ENCODE measurements at regions not wholly inside any gene's neighbourhood (a gene's known extent, or its start where the extent isn't known, plus 50 kb on each side); places are given as distances from the start of the nearest gene placed in this dataset.

GRCh38 chr5:147084702-147085101 is 150.1 kb upstream of the STK32A start:
- no peaks in the 10 kb centered on the region for H3K36me3 Mint-ChIP-seq (ENCODE audit: unreplicated experiment)
- H3K9me3 Mint-ChIP-seq (ENCODE audit: unreplicated experiment), result no peaks in the 10 kb centered on the region
- no peak overlapping the region for H3K27ac Mint-ChIP-seq (ENCODE audit: unreplicated experiment)
- TF ChIP-seq, protein P1, sequence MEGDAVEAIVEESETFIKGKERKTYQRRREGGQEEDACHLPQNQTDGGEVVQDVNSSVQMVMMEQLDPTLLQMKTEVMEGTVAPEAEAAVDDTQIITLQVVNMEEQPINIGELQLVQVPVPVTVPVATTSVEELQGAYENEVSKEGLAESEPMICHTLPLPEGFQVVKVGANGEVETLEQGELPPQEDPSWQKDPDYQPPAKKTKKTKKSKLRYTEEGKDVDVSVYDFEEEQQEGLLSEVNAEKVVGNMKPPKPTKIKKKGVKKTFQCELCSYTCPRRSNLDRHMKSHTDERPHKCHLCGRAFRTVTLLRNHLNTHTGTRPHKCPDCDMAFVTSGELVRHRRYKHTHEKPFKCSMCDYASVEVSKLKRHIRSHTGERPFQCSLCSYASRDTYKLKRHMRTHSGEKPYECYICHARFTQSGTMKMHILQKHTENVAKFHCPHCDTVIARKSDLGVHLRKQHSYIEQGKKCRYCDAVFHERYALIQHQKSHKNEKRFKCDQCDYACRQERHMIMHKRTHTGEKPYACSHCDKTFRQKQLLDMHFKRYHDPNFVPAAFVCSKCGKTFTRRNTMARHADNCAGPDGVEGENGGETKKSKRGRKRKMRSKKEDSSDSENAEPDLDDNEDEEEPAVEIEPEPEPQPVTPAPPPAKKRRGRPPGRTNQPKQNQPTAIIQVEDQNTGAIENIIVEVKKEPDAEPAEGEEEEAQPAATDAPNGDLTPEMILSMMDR (IDR thresholded peaks at IDR 0.05), result no peak
- no peaks in the 10 kb centered on the region for H3K4me1 Mint-ChIP-seq (ENCODE audit: unreplicated experiment)
- H3K4me3 Mint-ChIP-seq (ENCODE audit: unreplicated experiment), result no peak overlapping the region
- peaks cover 17% of the 10 kb centered on the region for H3K27me3 Mint-ChIP-seq (ENCODE audit: unreplicated experiment)
- no peak for DNase-seq (ENCODE audit: extremely low spot score, unreplicated experiment)

DNA sequence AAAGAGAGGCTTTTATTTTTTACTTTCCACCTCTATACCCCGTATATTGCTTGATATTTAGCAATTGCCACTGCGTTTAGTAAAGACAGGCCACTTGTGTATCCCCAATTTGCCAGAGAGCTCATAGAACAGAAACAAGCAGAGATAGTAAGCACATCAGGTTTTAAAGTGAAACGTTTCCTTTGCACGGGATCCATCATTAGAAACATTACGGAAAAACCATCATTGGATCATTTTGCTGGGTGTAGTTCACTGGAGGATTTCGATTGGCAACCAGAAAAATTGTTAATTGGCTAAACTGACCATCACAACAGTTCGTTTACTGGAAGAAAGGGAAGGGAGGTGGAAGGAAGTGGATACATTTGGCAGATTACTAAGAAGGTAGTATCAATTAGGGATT is 149.4 kb upstream of the STK32A start:
- no peaks in the 10 kb centered on the region for H3K36me3 Mint-ChIP-seq (ENCODE audit: unreplicated experiment)
- H3K9me3 Mint-ChIP-seq (ENCODE audit: unreplicated experiment), result no peaks in the 10 kb centered on the region
- H3K4me1 Mint-ChIP-seq (ENCODE audit: unreplicated experiment), result no peaks in the 10 kb centered on the region
- peaks cover 15% of the 10 kb centered on the region for H3K27me3 Mint-ChIP-seq (ENCODE audit: unreplicated experiment)
- no peak overlapping the region for H3K4me3 Mint-ChIP-seq (ENCODE audit: unreplicated experiment)
- DNase-seq (ENCODE audit: extremely low spot score, unreplicated experiment), result no peak
- H3K27ac Mint-ChIP-seq (ENCODE audit: unreplicated experiment), result no peak overlapping the region
- TF ChIP-seq, protein P1 (IDR thresholded peaks at IDR 0.05), result no peak

DNA sequence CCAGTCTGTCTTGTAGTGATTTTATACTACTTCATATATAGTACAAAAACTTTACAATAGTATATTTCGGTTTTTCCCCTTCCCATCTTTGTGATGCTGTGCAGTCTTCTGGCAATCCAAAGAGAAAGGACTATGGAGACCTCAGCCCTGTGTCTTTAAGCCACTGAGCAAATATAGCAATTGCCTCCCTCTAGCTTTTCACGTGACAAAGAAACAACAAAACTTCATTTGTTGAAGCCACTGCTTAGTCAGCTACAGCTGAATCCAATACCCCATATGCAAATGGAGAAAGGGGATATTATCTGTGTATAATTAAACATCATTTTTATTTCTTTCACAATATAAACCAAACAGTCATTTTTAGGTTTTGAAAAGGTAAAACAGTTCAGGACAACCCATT is 142.8 kb upstream of the STK32A start:
- H3K9me3 Mint-ChIP-seq (ENCODE audit: unreplicated experiment), result no peaks in the 10 kb centered on the region
- no peak overlapping the region for H3K4me3 Mint-ChIP-seq (ENCODE audit: unreplicated experiment)
- TF ChIP-seq, protein P1 (IDR thresholded peaks at IDR 0.05), result no peak
- H3K27ac Mint-ChIP-seq (ENCODE audit: unreplicated experiment), result no peak overlapping the region
- peaks cover 9% of the 10 kb centered on the region for H3K27me3 Mint-ChIP-seq (ENCODE audit: unreplicated experiment)
- no peaks in the 10 kb centered on the region for H3K36me3 Mint-ChIP-seq (ENCODE audit: unreplicated experiment)
- no peak for DNase-seq (ENCODE audit: extremely low spot score, unreplicated experiment)
- H3K4me1 Mint-ChIP-seq (ENCODE audit: unreplicated experiment), result no peaks in the 10 kb centered on the region

DNA sequence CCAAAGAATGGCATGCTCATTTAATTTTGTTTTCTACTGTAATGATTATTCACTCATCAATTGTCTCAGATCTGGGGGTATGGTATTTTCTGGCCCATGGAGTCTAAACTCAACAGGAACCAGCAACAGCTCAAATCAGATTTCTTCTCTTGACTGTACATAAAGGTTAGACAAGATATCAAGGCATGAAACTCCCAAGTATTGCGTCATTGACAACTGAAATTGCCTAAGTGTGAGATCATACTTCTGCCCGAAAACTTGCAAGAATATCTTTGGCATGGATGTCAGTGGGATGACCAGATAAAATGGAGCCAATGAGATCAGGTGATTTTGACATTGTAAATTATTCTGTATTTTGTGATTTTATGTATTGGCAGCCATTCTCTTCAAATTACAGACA is 141.7 kb upstream of the STK32A start:
- Mint-ChIP-seq H3K4me3 (ENCODE audit: unreplicated experiment) (no peak overlapping the region), H3K9me3 (ENCODE audit: unreplicated experiment) (no peaks in the 10 kb centered on the region), H3K27ac (ENCODE audit: unreplicated experiment) (no peak overlapping the region), H3K4me1 (ENCODE audit: unreplicated experiment) (peaks cover 3% of the 10 kb centered on the region), H3K36me3 (ENCODE audit: unreplicated experiment) (no peaks in the 10 kb centered on the region), H3K27me3 (ENCODE audit: unreplicated experiment) (peaks cover 9% of the 10 kb centered on the region)
- TF ChIP-seq, protein P1 (IDR thresholded peaks at IDR 0.05), result no peak
- DNase-seq (ENCODE audit: extremely low spot score, unreplicated experiment), result no peak

- Mint-ChIP-seq H3K27me3 (ENCODE audit: unreplicated experiment) (peaks cover 5% of the 10 kb centered on the region), H3K4me1 (ENCODE audit: unreplicated experiment) (peaks cover 10% of the 10 kb centered on the region), H3K36me3 (ENCODE audit: unreplicated experiment) (no peaks in the 10 kb centered on the region), H3K27ac (ENCODE audit: unreplicated experiment) (no peak overlapping the region), H3K9me3 (ENCODE audit: unreplicated experiment) (no peaks in the 10 kb centered on the region), H3K4me3 (ENCODE audit: unreplicated experiment) (no peak overlapping the region)
- TF ChIP-seq, protein P1 (IDR thresholded peaks at IDR 0.05), result no peak
- DNase-seq (ENCODE audit: extremely low spot score, unreplicated experiment), result no peak
These were observed 139.1 kb upstream of the STK32A start for GRCh38 chr5:147095740-147096139.

Data from osteocyte (in vitro differentiated cells).